HEK293T (cell line): ENCODE measurements at regions not wholly inside any gene's neighbourhood (a gene's known extent, or its start where the extent isn't known, plus 50 kb on each side); places are given as distances from the start of the nearest gene placed in this dataset.
"Not testable (repeated sequence)": the region's sequence is repeated elsewhere in the genome, so short reads cannot be mapped to it uniquely, and the experiment has no call there.

Experiments
- CTCF ChIA-PET: fragments of 350-600 bp; formaldehyde crosslinking; extraction: SDS; loops from one replicate; lab custom pipeline; 2021; ENCODE audit warnings: antibody characterized with exemption, inconsistent platforms; lab: Yijun Ruan, JAX
- POLR2A ChIA-PET: fragments of 350-600 bp; formaldehyde crosslinking; extraction: SDS; loops from one replicate; lab custom pipeline; 2020; ENCODE audit warnings: antibody characterized with exemption, inconsistent platforms; lab: Yijun Ruan, JAX
- DNase-seq: peaks from one replicate; pipeline ENCODE4 v3.0.0; 2012; ENCODE audit warnings: mixed read lengths; ENCODE audit errors: extremely low spot score
- ARNT ChIP-seq: fragments of 450-650 bp; IDR thresholded peaks from 2 replicates; pipeline ENCODE4 v1.6.1; 2017; ENCODE audit warnings: mild to moderate bottlenecking
- BHLHE40 ChIP-seq: fragments of 450-650 bp; IDR thresholded peaks from 2 replicates; pipeline ENCODE4 v1.6.1; 2016; ENCODE audit warnings: mild to moderate bottlenecking, moderate library complexity, borderline replicate concordance
- CTBP1 ChIP-seq: fragments of 450-650 bp; IDR thresholded peaks from 2 replicates; pipeline ENCODE4 v1.6.1; 2016; ENCODE audit warnings: borderline replicate concordance
- ELF4 ChIP-seq: fragments of 450-650 bp; IDR thresholded peaks from 2 replicates; pipeline ENCODE4 v1.6.1; 2017; ENCODE audit warnings: antibody characterized with exemption
- FOXA1 ChIP-seq: fragments of 450-650 bp; IDR thresholded peaks from 2 replicates; pipeline ENCODE4 v1.6.1; 2016; ENCODE audit warnings: mild to moderate bottlenecking
- FOXK2 ChIP-seq: fragments of 450-650 bp; IDR thresholded peaks from 2 replicates; pipeline ENCODE4 v1.6.1; 2016; ENCODE audit warnings: mild to moderate bottlenecking
- FOXM1 ChIP-seq: fragments of 450-650 bp; IDR thresholded peaks from 2 replicates; pipeline ENCODE4 v1.6.1; 2017; ENCODE audit warnings: mild to moderate bottlenecking, borderline replicate concordance
- HDGF ChIP-seq: fragments of 450-650 bp; IDR thresholded peaks from 2 replicates; pipeline ENCODE4 v1.6.1; 2017; ENCODE audit warnings: antibody characterized with exemption, borderline replicate concordance
- L3MBTL2 ChIP-seq: fragments of 450-650 bp; conservative IDR thresholded peaks from 2 replicates; pipeline ENCODE4 v1.6.1; 2016; ENCODE audit warnings: mild to moderate bottlenecking
- LEF1 ChIP-seq: fragments of 450-650 bp; IDR thresholded peaks from 2 replicates; pipeline ENCODE4 v1.6.1; 2017; ENCODE audit warnings: mild to moderate bottlenecking, borderline replicate concordance
- NFRKB ChIP-seq: fragments of 450-650 bp; IDR thresholded peaks from 2 replicates; pipeline ENCODE4 v1.6.1; 2016; ENCODE audit warnings: mild to moderate bottlenecking, moderate library complexity
- SP1 ChIP-seq: fragments of 450-650 bp; IDR thresholded peaks from 2 replicates; pipeline ENCODE4 v1.6.1; 2017
- SUZ12 ChIP-seq: fragments of 450-650 bp; IDR thresholded peaks from 2 replicates; pipeline ENCODE4 v1.6.1; 2016; ENCODE audit warnings: mild to moderate bottlenecking
- TARDBP ChIP-seq: fragments of 450-650 bp; IDR thresholded peaks from 2 replicates; pipeline ENCODE4 v1.6.1; 2016
- ZNF384 ChIP-seq: fragments of 450-650 bp; IDR thresholded peaks from 2 replicates; pipeline ENCODE4 v1.6.1; 2016
- TF ChIP-seq, protein P1 (sequence below): fragments of 450-650 bp; IDR thresholded peaks from 2 replicates; pipeline ENCODE4 v1.6.1; 2016

DNA sequence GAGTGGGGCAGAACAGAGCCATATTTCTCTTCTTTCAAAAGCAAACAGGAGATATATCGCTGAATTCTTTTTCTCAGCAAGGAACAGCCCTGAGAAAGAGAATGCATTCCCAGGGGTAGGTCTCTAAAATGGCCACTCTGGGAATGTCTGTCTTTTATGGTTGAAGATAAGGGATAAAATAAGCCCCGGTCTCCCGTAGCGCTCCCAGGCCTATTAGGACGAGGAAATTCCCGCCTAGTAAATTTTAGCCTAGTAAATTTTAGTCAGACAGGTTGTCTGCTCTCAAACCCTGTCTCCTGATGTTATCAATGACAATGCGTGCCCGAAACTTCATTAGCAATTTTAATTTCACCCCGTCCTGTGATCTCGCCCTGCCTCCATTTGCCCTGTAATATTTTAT is 73.9 kb upstream of the WIPF1 start:
- CTCF ChIA-PET, DNase-seq, POLR2A ChIA-PET: not testable (repeated sequence)
- peak; percentile 50 for TF ChIP-seq L3MBTL2
- TF ChIP-seq, protein P1, sequence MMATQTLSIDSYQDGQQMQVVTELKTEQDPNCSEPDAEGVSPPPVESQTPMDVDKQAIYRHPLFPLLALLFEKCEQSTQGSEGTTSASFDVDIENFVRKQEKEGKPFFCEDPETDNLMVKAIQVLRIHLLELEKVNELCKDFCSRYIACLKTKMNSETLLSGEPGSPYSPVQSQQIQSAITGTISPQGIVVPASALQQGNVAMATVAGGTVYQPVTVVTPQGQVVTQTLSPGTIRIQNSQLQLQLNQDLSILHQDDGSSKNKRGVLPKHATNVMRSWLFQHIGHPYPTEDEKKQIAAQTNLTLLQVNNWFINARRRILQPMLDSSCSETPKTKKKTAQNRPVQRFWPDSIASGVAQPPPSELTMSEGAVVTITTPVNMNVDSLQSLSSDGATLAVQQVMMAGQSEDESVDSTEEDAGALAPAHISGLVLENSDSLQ: 0 out of 2 replicates have a peak, but pooled peaks have one; percentile 49

DNA sequence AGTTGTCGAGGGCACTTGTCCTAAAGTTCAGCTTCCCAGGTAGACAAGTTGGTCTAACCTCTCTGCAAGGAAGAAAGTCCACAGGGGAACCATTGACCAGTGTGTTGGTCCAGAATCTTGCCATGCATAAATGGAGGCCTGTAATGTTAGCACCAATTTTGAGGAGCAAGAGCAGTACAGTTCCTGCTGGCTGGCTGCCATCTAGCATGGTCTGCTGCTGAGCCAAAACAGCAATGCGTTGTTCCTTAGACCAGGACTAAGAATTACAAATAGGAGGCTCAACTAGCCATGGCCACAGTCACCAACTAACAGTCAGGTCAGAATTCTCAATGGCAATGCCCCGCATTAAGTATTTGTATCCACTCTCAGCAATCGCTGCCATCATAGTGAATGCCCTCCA is 72.8 kb upstream of the WIPF1 start:
- ChIA-PET POLR2A (no interaction called here), CTCF (no interaction called here)
- no peak for DNase-seq
- TF ChIP-seq L3MBTL2 (no peak), HDGF (no peak), FOXM1 (no peak), FOXK2 (no peak), SP1 (no peak), BHLHE40 (no peak), ELF4 (no peak), SUZ12 (no peak), TARDBP (no peak)
- TF ChIP-seq, protein P1: no peak

GRCh38 chr2:174669336-174669735 is 71.7 kb upstream of the WIPF1 start:
- DNase-seq: no peak
- ChIA-PET POLR2A (no interaction called here), CTCF (no interaction called here)
- no peak for TF ChIP-seq FOXK2
- TF ChIP-seq SUZ12: no peak
- no peak for TF ChIP-seq BHLHE40
- no peak for TF ChIP-seq ZNF384
- no peak for TF ChIP-seq L3MBTL2
- no peak for TF ChIP-seq TARDBP
- no peak for TF ChIP-seq SP1
- no peak for TF ChIP-seq LEF1
- TF ChIP-seq FOXA1: no peak
- TF ChIP-seq NFRKB: no peak
- no peak for TF ChIP-seq ELF4
- TF ChIP-seq, protein P1: no peak

DNA sequence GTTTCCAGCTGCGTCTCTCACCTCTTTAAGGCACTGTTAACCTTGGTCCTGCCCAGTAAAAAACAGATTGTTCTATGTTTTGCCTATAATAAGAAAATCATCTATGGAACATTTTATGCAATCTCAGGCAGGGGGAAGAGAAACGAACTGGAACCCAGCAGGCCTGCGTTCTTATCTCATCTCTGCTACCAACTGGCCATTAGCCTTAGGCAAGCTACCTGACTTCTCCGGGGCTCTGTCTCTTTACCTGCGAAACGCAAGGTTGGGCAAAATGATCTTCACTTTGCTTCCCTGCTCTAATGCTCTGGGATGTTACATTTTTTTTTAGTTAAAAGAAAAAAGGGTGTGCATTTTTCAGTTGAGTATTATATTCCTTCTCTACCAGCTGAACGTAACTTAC is 70.5 kb upstream of the WIPF1 start:
- ChIA-PET CTCF (interaction anchor here (1.3 kb wide), 1 partner anchor 29 kb away, joined by 4 read pairs; no protein-coding TSS in a partner anchor), POLR2A (no interaction called here)
- TF ChIP-seq ZNF384 (no peak), ELF4 (no peak), FOXA1 (no peak), SUZ12 (no peak), SP1 (no peak), NFRKB (no peak), TARDBP (no peak), L3MBTL2 (no peak), ARNT (no peak), LEF1 (no peak), CTBP1 (no peak), HDGF (no peak), BHLHE40 (no peak), FOXK2 (no peak)
- TF ChIP-seq, protein P1: no peak
- DNase-seq: no peak

- CTCF ChIA-PET: interaction anchor here (1.3 kb wide), 1 partner anchor 30 kb away, joined by 4 read pairs; no protein-coding TSS in a partner anchor
- DNase-seq: no peak
- no peak for TF ChIP-seq BHLHE40
- TF ChIP-seq ZNF384: no peak
- no peak for TF ChIP-seq HDGF
- no peak for TF ChIP-seq TARDBP
- no peak for TF ChIP-seq LEF1
- TF ChIP-seq NFRKB: no peak
- no peak for TF ChIP-seq FOXK2
- no peak for TF ChIP-seq SUZ12
- no peak for TF ChIP-seq FOXA1
- TF ChIP-seq ARNT: no peak
- no peak for TF ChIP-seq L3MBTL2
- TF ChIP-seq SP1: no peak
- no peak for TF ChIP-seq CTBP1
- no peak for TF ChIP-seq ELF4
- TF ChIP-seq, protein P1: no peak
- POLR2A ChIA-PET: no interaction called here
Observed at GRCh38 chr2:174667250-174667860, 69.8 kb upstream of the WIPF1 start.
